Mesenchymal stem cell (in vitro differentiated cells and primary cell): ENCODE measurements at regions not wholly inside any gene's neighbourhood (a gene's known extent, or its start where the extent isn't known, plus 50 kb on each side); places are given as distances from the start of the nearest gene placed in this dataset.

Experiments
- DNase-seq: peaks from one replicate; pipeline ENCODE4 v3.0.0-alpha.2; 2013
- H2AFZ ChIP-seq: one replicate; pipeline ENCODE4 v1.6.1; 2013; ENCODE audit warnings: low read depth, mild to moderate bottlenecking, control low read depth, inconsistent platforms, low read length, moderate library complexity
- H2AK5ac ChIP-seq: 2 replicates; pipeline ENCODE4 v1.6.1; 2013; ENCODE audit warnings: low read length, moderate library complexity, mild to moderate bottlenecking, inconsistent platforms; ENCODE audit not compliant: severe bottlenecking
- H2BK120ac ChIP-seq: one replicate; pipeline ENCODE4 v1.6.1; 2013; ENCODE audit warnings: low read depth, mild to moderate bottlenecking, inconsistent platforms, low read length, moderate library complexity
- H2BK12ac ChIP-seq, 2 experiments: one replicate each; pipeline ENCODE4 v1.6.1; 2013; ENCODE audit warnings: inconsistent platforms in 2 of 2, low read length in 2 of 2, mild to moderate bottlenecking in 2 of 2, moderate library complexity in 2 of 2, control low read depth in 1 of 2
- H2BK15ac ChIP-seq: one replicate; pipeline ENCODE4 v1.6.1; 2013; ENCODE audit warnings: mild to moderate bottlenecking, low read depth, inconsistent platforms; ENCODE audit not compliant: poor library complexity, severe bottlenecking
- H2BK5ac ChIP-seq: 2 replicates; pipeline ENCODE4 v1.6.1; 2013; ENCODE audit warnings: low read depth, mild to moderate bottlenecking, low read length, control low read depth, inconsistent platforms; ENCODE audit not compliant: poor library complexity, severe bottlenecking
- H3K14ac ChIP-seq, 2 experiments: one replicate each; pipeline ENCODE4 v1.6.1; 2013; ENCODE audit warnings: inconsistent platforms in 2 of 2, low read length in 2 of 2, control low read depth in 1 of 2, mild to moderate bottlenecking in 1 of 2, moderate library complexity in 1 of 2
- H3K18ac ChIP-seq, 2 experiments: one replicate each; pipeline ENCODE4 v1.6.1; 2013; ENCODE audit warnings: inconsistent platforms in 2 of 2, low read length in 2 of 2, control low read depth in 1 of 2, low read depth in 1 of 2, mild to moderate bottlenecking in 1 of 2
- H3K23ac ChIP-seq, 2 experiments: one replicate each; pipeline ENCODE4 v1.6.1; 2013; ENCODE audit warnings: inconsistent platforms in 2 of 2, low read length in 2 of 2, mild to moderate bottlenecking in 2 of 2, moderate library complexity in 2 of 2, control low read depth in 1 of 2
- H3K27ac ChIP-seq: 2 replicates; pipeline ENCODE4 v1.5.1; 2013; ENCODE audit warnings: mild to moderate bottlenecking, moderate library complexity, low read length, control low read depth, inconsistent platforms; ENCODE audit not compliant: poor library complexity, severe bottlenecking
- H3K27me3 ChIP-seq, 2 experiments: 2 replicates each; pipeline versions ENCODE4 v1.6.1 to v1.7.0; 2013; ENCODE audit warnings: low read length in 2 of 2, mild to moderate bottlenecking in 2 of 2, moderate library complexity in 2 of 2, control low read depth in 1 of 2, inconsistent platforms in 1 of 2; ENCODE audit not compliant: control insufficient read depth in 1 of 2, insufficient read depth in 1 of 2
- H3K36me3 ChIP-seq, 2 experiments: 2 replicates each; pipeline versions ENCODE4 v1.6.1 to v1.7.0; 2013; ENCODE audit warnings: low read length in 2 of 2, control low read depth in 1 of 2, inconsistent platforms in 1 of 2, low read depth in 1 of 2, mild to moderate bottlenecking in 1 of 2; ENCODE audit not compliant: insufficient read depth in 2 of 2, control insufficient read depth in 1 of 2
- H3K4ac ChIP-seq, 2 experiments: one replicate each; pipeline ENCODE4 v1.6.1; 2013; ENCODE audit warnings: inconsistent platforms in 2 of 2, low read length in 2 of 2, mild to moderate bottlenecking in 2 of 2, moderate library complexity in 2 of 2, control low read depth in 1 of 2, low read depth in 1 of 2
- H3K4me1 ChIP-seq: 2 replicates; pipeline ENCODE4 v1.6.1; 2013; ENCODE audit warnings: low read depth, low read length, control low read depth; ENCODE audit not compliant: control insufficient read depth, insufficient read depth
- H3K4me2 ChIP-seq: 2 replicates; pipeline ENCODE4 v1.6.1; 2013; ENCODE audit warnings: low read length, mild to moderate bottlenecking, inconsistent platforms; ENCODE audit not compliant: poor library complexity, severe bottlenecking
- H3K4me3 ChIP-seq, 2 experiments: 2 replicates each; pipeline versions ENCODE4 v1.5.1 to v1.7.0; 2013; ENCODE audit warnings: low read length in 2 of 2, mild to moderate bottlenecking in 2 of 2, control low read depth in 1 of 2, low read depth in 1 of 2; ENCODE audit not compliant: insufficient read depth in 1 of 2
- H3K79me1 ChIP-seq: replicated peaks from 2 replicates; pipeline ENCODE4 v1.6.1; 2013; ENCODE audit warnings: mild to moderate bottlenecking, control low read depth, low read length, inconsistent platforms; ENCODE audit not compliant: poor library complexity, severe bottlenecking
- H3K9ac ChIP-seq: 2 replicates; pipeline ENCODE4 v1.7.0; 2013; ENCODE audit warnings: mild to moderate bottlenecking, low read length, moderate library complexity
- H3K9me3 ChIP-seq: 2 replicates; pipeline ENCODE4 v1.7.0; 2013; ENCODE audit warnings: mild to moderate bottlenecking, low read length; ENCODE audit not compliant: control insufficient read depth
- H4K8ac ChIP-seq: one replicate; pipeline ENCODE4 v1.6.1; 2013; ENCODE audit warnings: inconsistent platforms, mild to moderate bottlenecking, low read length, moderate library complexity
- H4K91ac ChIP-seq: one replicate; pipeline ENCODE4 v1.6.1; 2013; ENCODE audit warnings: mild to moderate bottlenecking, low read length, inconsistent platforms
- WGBS: methylation state at CpG from one replicate; pipeline ENCODE4 v1.1.7; 2013; ENCODE audit warnings: mixed read lengths; 5-methylcytosine and 5-hydroxymethylcytosine counted together

- H2AK5ac ChIP-seq = no peak overlapping the region
- no peak overlapping the region for H3K27ac ChIP-seq
- no peak overlapping the region for H2BK120ac ChIP-seq
- no peak overlapping the region for H3K4me3 ChIP-seq
- no peaks in the 10 kb centered on the region for H3K9me3 ChIP-seq
- H3K18ac ChIP-seq = no peak overlapping the region
- H2BK5ac ChIP-seq = no peak overlapping the region
- H3K14ac ChIP-seq = no peak overlapping the region
- H3K4me2 ChIP-seq = no peak overlapping the region
- H3K36me3 ChIP-seq = no peaks in the 10 kb centered on the region
- no peak overlapping the region for H4K91ac ChIP-seq
- H4K8ac ChIP-seq = no peak overlapping the region
- 80% methylated on average over 1 of the region's 2 CpGs for WGBS
- no peak overlapping the region for H2BK12ac ChIP-seq
- no peak for DNase-seq
- no peaks in the 10 kb centered on the region for H3K27me3 ChIP-seq
- no peaks in the 10 kb centered on the region for H3K79me1 ChIP-seq
- no peak overlapping the region for H2BK15ac ChIP-seq
- H3K23ac ChIP-seq = no peak overlapping the region
- H3K4ac ChIP-seq = no peak overlapping the region
- no peak overlapping the region for H2AFZ ChIP-seq
- H3K4me1 ChIP-seq = no peaks in the 10 kb centered on the region
- H3K9ac ChIP-seq = no peak overlapping the region
Measured at GRCh38 chr5:58009754-58010153, 450.1 kb downstream of the PLK2 start.

- Histone ChIP-seq H3K9ac (no peak overlapping the region), H3K4me1 (no peaks in the 10 kb centered on the region), H3K27ac (no peak overlapping the region), H3K9me3 (no peaks in the 10 kb centered on the region), H4K91ac (no peak overlapping the region), H2BK120ac (no peak overlapping the region), H3K4me3 (no peak overlapping the region), H3K36me3 (no peaks in the 10 kb centered on the region), H2BK15ac (no peak overlapping the region), H3K27me3 (no peaks in the 10 kb centered on the region), H3K23ac (no peak overlapping the region), H2BK5ac (no peak overlapping the region), H2AK5ac (no peak overlapping the region), H3K14ac (no peak overlapping the region), H3K79me1 (no peaks in the 10 kb centered on the region), H2AFZ (no peak overlapping the region), H4K8ac (no peak overlapping the region), H2BK12ac (no peak overlapping the region), H3K4me2 (no peak overlapping the region), H3K4ac (no peak overlapping the region), H3K18ac (no peak overlapping the region)
- WGBS = 76% methylated on average over 3 of the region's 3 CpGs
- no peak for DNase-seq
Measured at GRCh38 chr5:58002323-58002722, 457.6 kb downstream of the PLK2 start.

- Histone ChIP-seq H3K14ac (no peak overlapping the region), H2BK120ac (no peak overlapping the region), H2BK15ac (no peak overlapping the region), H4K91ac (no peak overlapping the region), H3K27me3 (no peaks in the 10 kb centered on the region), H3K79me1 (no peaks in the 10 kb centered on the region), H3K23ac (no peak overlapping the region), H3K36me3 (no peaks in the 10 kb centered on the region), H3K4me1 (no peaks in the 10 kb centered on the region), H3K4me2 (no peak overlapping the region), H2BK5ac (no peak overlapping the region), H3K27ac (no peak overlapping the region), H2AK5ac (no peak overlapping the region), H3K18ac (no peak overlapping the region), H4K8ac (no peak overlapping the region), H3K4me3 (no peak overlapping the region), H2BK12ac (no peak overlapping the region), H3K9ac (no peak overlapping the region), H3K4ac (no peak overlapping the region), H3K9me3 (no peaks in the 10 kb centered on the region), H2AFZ (no peak overlapping the region)
- no peak for DNase-seq
- WGBS = no CpG with 5 or more reads among the region's 1 CpG
Measured at GRCh38 chr5:57993866-57994265, 466.0 kb downstream of the PLK2 start.

GRCh38 chr5:57989378-57989777 is 470.5 kb downstream of the PLK2 start:
- Histone ChIP-seq H2BK12ac (no peak overlapping the region), H3K14ac (no peak overlapping the region), H2AK5ac (no peak overlapping the region), H4K8ac (no peak overlapping the region), H3K27ac (no peak overlapping the region), H3K79me1 (no peaks in the 10 kb centered on the region), H3K4me3 (no peak overlapping the region), H2BK120ac (no peak overlapping the region), H3K23ac (no peak overlapping the region), H3K9ac (no peak overlapping the region), H3K36me3 (no peaks in the 10 kb centered on the region), H3K4me1 (peaks cover 1% of the 10 kb centered on the region), H2BK15ac (no peak overlapping the region), H3K4ac (no peak overlapping the region), H3K27me3 (no peaks in the 10 kb centered on the region), H2AFZ (no peak overlapping the region), H3K18ac (no peak overlapping the region), H2BK5ac (no peak overlapping the region), H4K91ac (no peak overlapping the region), H3K4me2 (no peak overlapping the region), H3K9me3 (no peaks in the 10 kb centered on the region)
- peak; percentile 14 for DNase-seq
- 22% methylated on average over 1 of the region's 3 CpGs for WGBS
